ENCODE measurements at regions not wholly inside any gene's neighbourhood (a gene's known extent, or its start where the extent isn't known, plus 50 kb on each side); places are given as distances from the start of the nearest gene placed in this dataset.

GRCh38 chr17:72296456-72296855 lies 175.6 kb downstream of the SOX9 start:
- Mint-ChIP-seq H3K4me3 (no peak overlapping the region), H3K36me3 (no peaks in the 10 kb centered on the region), H3K27ac (no peak overlapping the region), H3K27me3 (no peaks in the 10 kb centered on the region), H3K4me1 (no peaks in the 10 kb centered on the region), H3K9me3 (no peaks in the 10 kb centered on the region)
- no peak for DNase-seq

GRCh38 chr17:72297326-72298115 lies 176.7 kb downstream of the SOX9 start:
- Mint-ChIP-seq H3K4me3 (no peak overlapping the region), H3K27me3 (no peaks in the 10 kb centered on the region), H3K4me1 (no peaks in the 10 kb centered on the region), H3K27ac (no peak overlapping the region), H3K36me3 (no peaks in the 10 kb centered on the region), H3K9me3 (no peaks in the 10 kb centered on the region)
- DNase-seq = no peak

GRCh38 chr17:72299100-72299499 lies 178.3 kb downstream of the SOX9 start:
- H3K4me3 Mint-ChIP-seq = no peak overlapping the region
- H3K4me1 Mint-ChIP-seq = no peaks in the 10 kb centered on the region
- H3K9me3 Mint-ChIP-seq = no peaks in the 10 kb centered on the region
- no peaks in the 10 kb centered on the region for H3K36me3 Mint-ChIP-seq
- DNase-seq = no peak
- no peaks in the 10 kb centered on the region for H3K27me3 Mint-ChIP-seq
- H3K27ac Mint-ChIP-seq = no peak overlapping the region

GRCh38 chr17:72299592-72299991 lies 178.8 kb downstream of the SOX9 start:
- no peaks in the 10 kb centered on the region for H3K4me1 Mint-ChIP-seq
- no peak overlapping the region for H3K4me3 Mint-ChIP-seq
- H3K27ac Mint-ChIP-seq = no peak overlapping the region
- H3K27me3 Mint-ChIP-seq = no peaks in the 10 kb centered on the region
- no peaks in the 10 kb centered on the region for H3K9me3 Mint-ChIP-seq
- no peaks in the 10 kb centered on the region for H3K36me3 Mint-ChIP-seq
- DNase-seq = no peak

GRCh38 chr17:72301887-72302286 lies 181.1 kb downstream of the SOX9 start:
- H3K4me3 Mint-ChIP-seq = no peak overlapping the region
- DNase-seq = no peak
- H3K4me1 Mint-ChIP-seq = no peaks in the 10 kb centered on the region
- H3K27me3 Mint-ChIP-seq = no peaks in the 10 kb centered on the region
- no peaks in the 10 kb centered on the region for H3K9me3 Mint-ChIP-seq
- H3K27ac Mint-ChIP-seq = no peak overlapping the region
- no peaks in the 10 kb centered on the region for H3K36me3 Mint-ChIP-seq

GRCh38 chr17:72302735-72303134 lies 181.9 kb downstream of the SOX9 start:
- Mint-ChIP-seq H3K4me3 (no peak overlapping the region), H3K27ac (no peak overlapping the region)
- no peak for DNase-seq

GRCh38 chr17:72303787-72304733 lies 183.2 kb downstream of the SOX9 start:
- Mint-ChIP-seq H3K27me3 (peaks cover 4% of the 10 kb centered on the region), H3K9me3 (no peaks in the 10 kb centered on the region), H3K4me3 (no peak overlapping the region), H3K4me1 (no peaks in the 10 kb centered on the region), H3K27ac (no peak overlapping the region), H3K36me3 (no peaks in the 10 kb centered on the region)
- no peak for DNase-seq

More at GRCh38 chr17:72302735-72303134, 181.9 kb downstream of the SOX9 start:
- H3K27me3 Mint-ChIP-seq = peaks cover 4% of the 10 kb centered on the region
- H3K36me3 Mint-ChIP-seq = no peaks in the 10 kb centered on the region
- no peaks in the 10 kb centered on the region for H3K4me1 Mint-ChIP-seq
- no peaks in the 10 kb centered on the region for H3K9me3 Mint-ChIP-seq

GRCh38 chr17:72304859-72305258 lies 184.0 kb downstream of the SOX9 start:
- Mint-ChIP-seq H3K36me3 (no peaks in the 10 kb centered on the region), H3K9me3 (no peaks in the 10 kb centered on the region), H3K4me1 (no peaks in the 10 kb centered on the region), H3K27me3 (peaks cover 4% of the 10 kb centered on the region), H3K4me3 (no peak overlapping the region), H3K27ac (no peak overlapping the region)
- DNase-seq = no peak

GRCh38 chr17:72305472-72305871 lies 184.7 kb downstream of the SOX9 start:
- Mint-ChIP-seq H3K9me3 (no peaks in the 10 kb centered on the region), H3K4me3 (no peak overlapping the region), H3K27ac (no peak overlapping the region), H3K4me1 (no peaks in the 10 kb centered on the region), H3K36me3 (no peaks in the 10 kb centered on the region), H3K27me3 (peaks cover 4% of the 10 kb centered on the region)
- no peak for DNase-seq

- Mint-ChIP-seq H3K9me3 (no peaks in the 10 kb centered on the region), H3K4me1 (no peaks in the 10 kb centered on the region), H3K27ac (no peak overlapping the region), H3K4me3 (no peak overlapping the region), H3K36me3 (no peaks in the 10 kb centered on the region), H3K27me3 (peaks cover 4% of the 10 kb centered on the region)
- no peak for DNase-seq
Measured at GRCh38 chr17:72306037-72306436, 185.2 kb downstream of the SOX9 start.

GRCh38 chr17:72307836-72308235 lies 187.0 kb downstream of the SOX9 start:
- Mint-ChIP-seq H3K4me3 (no peak overlapping the region), H3K4me1 (no peaks in the 10 kb centered on the region), H3K27me3 (peaks cover 4% of the 10 kb centered on the region), H3K9me3 (no peaks in the 10 kb centered on the region), H3K36me3 (no peaks in the 10 kb centered on the region), H3K27ac (no peak overlapping the region)
- no peak for DNase-seq

GRCh38 chr17:72308744-72309385 lies 188.0 kb downstream of the SOX9 start:
- Mint-ChIP-seq H3K27me3 (peaks cover 4% of the 10 kb centered on the region), H3K9me3 (no peaks in the 10 kb centered on the region), H3K36me3 (no peaks in the 10 kb centered on the region), H3K27ac (no peak overlapping the region), H3K4me1 (no peaks in the 10 kb centered on the region), H3K4me3 (no peak overlapping the region)
- DNase-seq = no peak

- H3K27me3 Mint-ChIP-seq = peaks cover 4% of the 10 kb centered on the region
- H3K27ac Mint-ChIP-seq = no peak overlapping the region
- DNase-seq = no peak
- H3K4me3 Mint-ChIP-seq = no peak overlapping the region
- H3K9me3 Mint-ChIP-seq = no peaks in the 10 kb centered on the region
- no peaks in the 10 kb centered on the region for H3K4me1 Mint-ChIP-seq
- H3K36me3 Mint-ChIP-seq = no peaks in the 10 kb centered on the region
Measured at GRCh38 chr17:72311004-72311403, 190.2 kb downstream of the SOX9 start.

GRCh38 chr17:72315122-72315913 lies 194.5 kb downstream of the SOX9 start:
- H3K4me3 Mint-ChIP-seq = no peak overlapping the region

More at GRCh38 chr17:72315122-72315913, 194.5 kb downstream of the SOX9 start:
- Mint-ChIP-seq H3K9me3 (no peaks in the 10 kb centered on the region), H3K36me3 (no peaks in the 10 kb centered on the region), H3K27ac (no peak overlapping the region), H3K4me1 (no peaks in the 10 kb centered on the region), H3K27me3 (peaks cover 2% of the 10 kb centered on the region)
- no peak for DNase-seq

Data from activated naive CD8-positive, alpha-beta T cell treated with anti-CD3 and anti-CD28 coated beads for 36 hours (primary cell).